ENCODE measurements at regions not wholly inside any gene's neighbourhood (a gene's known extent, or its start where the extent isn't known, plus 50 kb on each side); places are given as distances from the start of the nearest gene placed in this dataset.

- H3K9me3 ChIP-seq, result no peaks in the 10 kb centered on the region
- ChIA-PET POLR2A (no interaction called here), CTCF (no interaction called here)
- H3K4me1 ChIP-seq, result no peaks in the 10 kb centered on the region
- H3K4me2 ChIP-seq, result no peak overlapping the region
- H3K27ac ChIP-seq, result no peak overlapping the region
- no peak for ATAC-seq
- H3K4me3 ChIP-seq, result no peak overlapping the region
- no peak for DNase-seq (ENCODE audit: low read depth in 1 of 2, low spot score in 1 of 2)
- TF ChIP-seq RAD21 (conservative IDR thresholded peaks at IDR 0.05 in 1 of 2, IDR thresholded peaks at IDR 0.05 in 1 of 2), result no peak
- no peak for TF ChIP-seq BCL3 (IDR thresholded peaks at IDR 0.05)
- TF ChIP-seq SREBF2 (IDR thresholded peaks at IDR 0.05), result no peak
- TF ChIP-seq HOXB5 (CRISPR knock-in tag; IDR thresholded peaks at IDR 0.05), result no peak
- TF ChIP-seq TFCP2L1 (CRISPR knock-in tag; IDR thresholded peaks at IDR 0.05), result no peak
- TF ChIP-seq PBX3 (IDR thresholded peaks at IDR 0.05), result no peak
- no peak for TF ChIP-seq HOXA7 (CRISPR knock-in tag; IDR thresholded peaks at IDR 0.05)
- TF ChIP-seq POLR2A (IDR thresholded peaks at IDR 0.05; ENCODE audit: low read length), result no peak
- TF ChIP-seq HOXB13 (CRISPR knock-in tag; IDR thresholded peaks at IDR 0.05; ENCODE audit: low read depth), result no peak
- no peak for TF ChIP-seq NR3C1 (IDR thresholded peaks at IDR 0.05)
- TF ChIP-seq E2F6 (IDR thresholded peaks at IDR 0.05; ENCODE audit: borderline replicate concordance, low read depth), result no peak
- no peak for TF ChIP-seq KDM5A (IDR thresholded peaks at IDR 0.05)
- no peak for TF ChIP-seq POLR2AphosphoS2 (conservative IDR thresholded peaks at IDR 0.05; ENCODE audit: low read length)
- TF ChIP-seq MAZ (IDR thresholded peaks at IDR 0.05; ENCODE audit: borderline replicate concordance, low read depth, low read length), result no peak
- TF ChIP-seq ELK1 (IDR thresholded peaks at IDR 0.05; ENCODE audit: low read depth, low read length), result no peak
- TF ChIP-seq SMC3 (IDR thresholded peaks at IDR 0.05), result no peak
- no peak for FAIRE-seq
- WGBS (ENCODE audit: missing lambda C conversion rate), result 5% methylated on average over 1 of the region's 1 CpG
Observed at GRCh38 chr4:111605111-111605510, 540.1 kb upstream of the FAM241A start.

GRCh38 chr4:111610681-111611080 is 534.6 kb upstream of the FAM241A start:
- WGBS (ENCODE audit: missing lambda C conversion rate), result 66% methylated on average over 5 of the region's 5 CpGs
- no peaks in the 10 kb centered on the region for H3K4me1 ChIP-seq
- ATAC-seq (no peak), DNase-seq (ENCODE audit: low read depth in 1 of 2, low spot score in 1 of 2) (no peak), FAIRE-seq (no peak)
- H3K4me3 ChIP-seq, result no peak overlapping the region
- ChIA-PET POLR2A (no interaction called here), CTCF (no interaction called here)
- H3K9me3 ChIP-seq, result no peaks in the 10 kb centered on the region
- TF ChIP-seq BCL3 (IDR thresholded peaks at IDR 0.05) (no peak), ZFP36 (IDR thresholded peaks at IDR 0.05; ENCODE audit: borderline replicate concordance, partially characterized antibody) (no peak), HOXB5 (CRISPR knock-in tag; IDR thresholded peaks at IDR 0.05) (no peak), FOSB (CRISPR knock-in tag; IDR thresholded peaks at IDR 0.05) (no peak), CHD2 (IDR thresholded peaks at IDR 0.05; ENCODE audit: low read length, partially characterized antibody) (no peak), MYC (IDR thresholded peaks at IDR 0.05; ENCODE audit: borderline replicate concordance, low read length) (no peak), SREBF2 (IDR thresholded peaks at IDR 0.05) (no peak), TFCP2L1 (CRISPR knock-in tag; IDR thresholded peaks at IDR 0.05) (no peak), EHMT2 (IDR thresholded peaks at IDR 0.05; ENCODE audit: low read depth) (no peak), SMC3 (IDR thresholded peaks at IDR 0.05) (no peak), PHF8 (IDR thresholded peaks at IDR 0.05; ENCODE audit: borderline replicate concordance, low read depth) (no peak), BHLHE40 (IDR thresholded peaks at IDR 0.05; ENCODE audit: low read depth, low read length) (no peak)
- no peak overlapping the region for H3K4me2 ChIP-seq
- no peak overlapping the region for H3K27ac ChIP-seq
